ENCODE measurements at regions not wholly inside any gene's neighbourhood (a gene's known extent, or its start where the extent isn't known, plus 50 kb on each side); places are given as distances from the start of the nearest gene placed in this dataset.

- Histone ChIP-seq H3K36me3 (no peaks in the 10 kb centered on the region), H3K9me3 (no peaks in the 10 kb centered on the region), H3K4me1 (no peaks in the 10 kb centered on the region), H3K4me3 (no peak overlapping the region), H3K27ac (no peak overlapping the region), H3K27me3 (no peaks in the 10 kb centered on the region)
- 63 to 81% methylated on average over 2 of the region's 2 CpGs for WGBS, 2 donors (ENCODE audit: low coverage in 1 of 2)
- no peak for ATAC-seq
- no peak for TF ChIP-seq EP300 (IDR thresholded peaks at IDR 0.05)
- TF ChIP-seq, protein P1, sequence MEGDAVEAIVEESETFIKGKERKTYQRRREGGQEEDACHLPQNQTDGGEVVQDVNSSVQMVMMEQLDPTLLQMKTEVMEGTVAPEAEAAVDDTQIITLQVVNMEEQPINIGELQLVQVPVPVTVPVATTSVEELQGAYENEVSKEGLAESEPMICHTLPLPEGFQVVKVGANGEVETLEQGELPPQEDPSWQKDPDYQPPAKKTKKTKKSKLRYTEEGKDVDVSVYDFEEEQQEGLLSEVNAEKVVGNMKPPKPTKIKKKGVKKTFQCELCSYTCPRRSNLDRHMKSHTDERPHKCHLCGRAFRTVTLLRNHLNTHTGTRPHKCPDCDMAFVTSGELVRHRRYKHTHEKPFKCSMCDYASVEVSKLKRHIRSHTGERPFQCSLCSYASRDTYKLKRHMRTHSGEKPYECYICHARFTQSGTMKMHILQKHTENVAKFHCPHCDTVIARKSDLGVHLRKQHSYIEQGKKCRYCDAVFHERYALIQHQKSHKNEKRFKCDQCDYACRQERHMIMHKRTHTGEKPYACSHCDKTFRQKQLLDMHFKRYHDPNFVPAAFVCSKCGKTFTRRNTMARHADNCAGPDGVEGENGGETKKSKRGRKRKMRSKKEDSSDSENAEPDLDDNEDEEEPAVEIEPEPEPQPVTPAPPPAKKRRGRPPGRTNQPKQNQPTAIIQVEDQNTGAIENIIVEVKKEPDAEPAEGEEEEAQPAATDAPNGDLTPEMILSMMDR (IDR thresholded peaks at IDR 0.05) = no peak
- TF ChIP-seq POLR2A (IDR thresholded peaks at IDR 0.05) = no peak
- no peak for TF ChIP-seq POLR2AphosphoS5 (IDR thresholded peaks at IDR 0.05)
These were observed 220.8 kb upstream of the SNX19 start for GRCh38 chr11:131137046-131137445.

DNA sequence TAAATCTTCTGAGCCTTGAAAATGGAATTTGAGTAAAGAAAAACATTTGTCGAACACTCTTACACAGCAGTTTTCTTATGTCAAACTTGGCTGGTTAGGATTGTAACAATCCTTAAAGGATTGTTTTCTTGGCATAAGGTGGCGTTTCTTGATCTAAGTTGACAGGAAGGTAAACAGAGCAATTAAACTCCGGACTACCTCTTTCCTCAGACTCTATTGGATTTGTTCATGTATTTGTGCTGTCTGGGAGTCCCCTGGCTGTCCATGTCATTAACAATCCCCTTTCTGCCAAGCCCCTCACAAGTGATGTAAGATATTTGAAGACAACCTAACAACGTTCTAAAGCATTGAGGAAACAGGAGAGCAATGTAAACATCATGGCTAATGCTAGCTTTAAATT lies 222.5 kb upstream of the SNX19 start:
- ATAC-seq = no peak
- H3K36me3 ChIP-seq = no peaks in the 10 kb centered on the region
- H3K4me1 ChIP-seq = no peaks in the 10 kb centered on the region
- H3K27me3 ChIP-seq = no peaks in the 10 kb centered on the region
- TF ChIP-seq, protein P1 (IDR thresholded peaks at IDR 0.05) = no peak
- TF ChIP-seq POLR2A (IDR thresholded peaks at IDR 0.05) = no peak
- no peak for TF ChIP-seq EP300 (IDR thresholded peaks at IDR 0.05)
- TF ChIP-seq POLR2AphosphoS5 (IDR thresholded peaks at IDR 0.05) = no peak
- H3K27ac ChIP-seq = no peak overlapping the region
- no peak overlapping the region for H3K4me3 ChIP-seq
- 22 to 30% methylated on average over 3 to 4 of the region's 4 CpGs for WGBS, 2 donors (ENCODE audit: low coverage in 1 of 2)
- H3K9me3 ChIP-seq = no peaks in the 10 kb centered on the region

- no peak for TF ChIP-seq POLR2AphosphoS5 (IDR thresholded peaks at IDR 0.05)
- TF ChIP-seq EP300 (IDR thresholded peaks at IDR 0.05) = no peak
- TF ChIP-seq POLR2A (IDR thresholded peaks at IDR 0.05) = no peak
- TF ChIP-seq, protein P1 (IDR thresholded peaks at IDR 0.05) = no peak
- no peaks in the 10 kb centered on the region for H3K27me3 ChIP-seq
- WGBS, 2 donors (ENCODE audit: low coverage in 1 of 2) = 70 to 92% methylated on average over 2 to 3 of the region's 5 CpGs
- no peaks in the 10 kb centered on the region for H3K4me1 ChIP-seq
- H3K36me3 ChIP-seq = no peaks in the 10 kb centered on the region
- H3K27ac ChIP-seq = no peak overlapping the region
- no peak overlapping the region for H3K4me3 ChIP-seq
- ATAC-seq = no peak
- H3K9me3 ChIP-seq = no peaks in the 10 kb centered on the region
These were observed 224.6 kb upstream of the NTM start for GRCh38 chr11:131145791-131146190.

GRCh38 chr11:131146827-131147490 lies 223.5 kb upstream of the NTM start:
- Histone ChIP-seq H3K36me3 (no peaks in the 10 kb centered on the region), H3K27me3 (no peaks in the 10 kb centered on the region), H3K4me1 (no peaks in the 10 kb centered on the region), H3K9me3 (no peaks in the 10 kb centered on the region), H3K4me3 (no peak overlapping the region), H3K27ac (no peak overlapping the region)
- no peak for ATAC-seq
- TF ChIP-seq, protein P1 (IDR thresholded peaks at IDR 0.05) = no peak
- no peak for TF ChIP-seq EP300 (IDR thresholded peaks at IDR 0.05)
- TF ChIP-seq POLR2AphosphoS5 (IDR thresholded peaks at IDR 0.05) = no peak
- TF ChIP-seq POLR2A (IDR thresholded peaks at IDR 0.05) = no peak
- WGBS, 2 donors (ENCODE audit: low coverage in 1 of 2) = 41 to 50% methylated on average over 4 to 5 of the region's 5 CpGs

DNA sequence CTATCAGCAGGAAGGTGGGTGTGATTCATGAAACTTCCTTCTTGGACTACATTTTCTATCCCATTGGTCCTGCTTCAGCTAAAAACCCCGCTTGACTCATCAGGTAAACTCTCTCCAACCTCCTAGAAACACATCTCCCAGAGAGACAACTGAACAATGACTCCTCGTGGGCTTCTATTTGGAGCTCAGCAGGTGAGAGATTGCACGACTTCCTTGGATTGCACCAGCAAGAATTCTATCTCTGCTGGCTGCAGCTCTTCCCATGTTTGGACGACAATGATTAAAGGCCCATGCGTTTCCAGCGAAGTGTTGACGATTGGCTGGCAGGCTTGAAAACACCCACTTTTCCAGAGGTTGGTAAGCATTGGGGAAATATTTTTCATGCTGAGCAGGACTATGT lies 216.1 kb upstream of the NTM start:
- WGBS, 2 donors (ENCODE audit: low coverage in 1 of 2) = 20 to 30% methylated on average over 1 to 2 of the region's 7 CpGs
- Histone ChIP-seq H3K4me1 (no peaks in the 10 kb centered on the region), H3K27me3 (no peaks in the 10 kb centered on the region), H3K9me3 (no peaks in the 10 kb centered on the region), H3K4me3 (no peak overlapping the region), H3K36me3 (no peaks in the 10 kb centered on the region), H3K27ac (no peak overlapping the region)
- ATAC-seq = no peak
- TF ChIP-seq, protein P1 (IDR thresholded peaks at IDR 0.05) = no peak
- TF ChIP-seq POLR2AphosphoS5 (IDR thresholded peaks at IDR 0.05) = no peak
- no peak for TF ChIP-seq POLR2A (IDR thresholded peaks at IDR 0.05)
- no peak for TF ChIP-seq EP300 (IDR thresholded peaks at IDR 0.05)
